Smooth muscle cell (in vitro differentiated cells): ENCODE measurements at regions not wholly inside any gene's neighbourhood (a gene's known extent, or its start where the extent isn't known, plus 50 kb on each side); places are given as distances from the start of the nearest gene placed in this dataset.
A peak's percentile ranks its signal among the peaks of the same experiment; 100 is the strongest.

Experiments
- DNase-seq: peaks from one replicate; lab custom pipeline; 2025; ENCODE audit not compliant: unreplicated experiment; lab: John Stamatoyannopoulos, UW
- H2AFZ ChIP-seq: fragments of 200-600 bp; sonication (generic); 2 replicates; pipeline ENCODE4 v1.6.0; 2016; ENCODE audit warnings: antibody characterized with exemption, low read depth, mild to moderate bottlenecking
- H3F3A ChIP-seq: fragments of 200-600 bp; sonication (generic); 2 replicates; pipeline ENCODE4 v1.6.0; 2017; ENCODE audit warnings: antibody characterized with exemption, low read depth
- H3K27ac ChIP-seq: fragments of 200-600 bp; sonication (generic); 2 replicates; pipeline ENCODE4 v1.5.1; 2016; ENCODE audit warnings: low read depth, mild to moderate bottlenecking
- H3K27me3 ChIP-seq: fragments of 200-600 bp; sonication (generic); 2 replicates; pipeline ENCODE4 v1.6.1; 2016; ENCODE audit warnings: low read depth, mild to moderate bottlenecking
- H3K36me3 ChIP-seq: fragments of 200-600 bp; sonication (generic); 2 replicates; pipeline ENCODE4 v1.5.1; 2016; ENCODE audit warnings: low read depth
- H3K4me1 ChIP-seq: fragments of 200-600 bp; sonication (generic); 2 replicates; pipeline ENCODE4 v1.5.1; 2016; ENCODE audit warnings: low read depth
- H3K4me2 ChIP-seq: fragments of 200-600 bp; sonication (generic); 2 replicates; pipeline ENCODE4 v1.6.0; 2016; ENCODE audit warnings: mild to moderate bottlenecking
- H3K4me3 ChIP-seq: fragments of 200-600 bp; sonication (generic); 2 replicates; pipeline ENCODE4 v1.5.1; 2016; ENCODE audit warnings: mild to moderate bottlenecking
- H3K79me2 ChIP-seq: fragments of 200-600 bp; sonication (generic); 2 replicates; pipeline ENCODE4 v1.6.0; 2016; ENCODE audit warnings: low read depth, mild to moderate bottlenecking
- H3K9ac ChIP-seq: fragments of 200-600 bp; sonication (generic); 2 replicates; pipeline ENCODE4 v1.6.0; 2016; ENCODE audit warnings: low read depth
- H3K9me3 ChIP-seq: fragments of 200-600 bp; sonication (generic); replicated peaks from 2 replicates; pipeline ENCODE4 v1.5.1; 2016; ENCODE audit warnings: low read depth
- H4K20me1 ChIP-seq: fragments of 200-600 bp; sonication (generic); 2 replicates; pipeline ENCODE4 v1.6.0; 2016; ENCODE audit warnings: low read depth
- WGBS: methylation state at CpG from one replicate; pipeline ENCODE4 v1.1.7; 2016; ENCODE audit warnings: low lambda C conversion rate; 5-methylcytosine and 5-hydroxymethylcytosine counted together
- TF ChIP-seq, protein P1 (sequence below): fragments of 200-600 bp; sonication (generic); IDR thresholded peaks from 2 replicates; pipeline ENCODE4 v1.5.1; 2017; ENCODE audit warnings: borderline replicate concordance, mild to moderate bottlenecking, antibody characterized with exemption; ENCODE audit not compliant: insufficient read depth, poor library complexity, severe bottlenecking

GRCh38 chr13:63299866-63300394 lies 1884.3 kb upstream of the PCDH20 start:
- no peaks in the 10 kb centered on the region for H3K9me3 ChIP-seq
- H3K27me3 ChIP-seq = no peaks in the 10 kb centered on the region
- no peak overlapping the region for H3K9ac ChIP-seq
- TF ChIP-seq, protein P1, sequence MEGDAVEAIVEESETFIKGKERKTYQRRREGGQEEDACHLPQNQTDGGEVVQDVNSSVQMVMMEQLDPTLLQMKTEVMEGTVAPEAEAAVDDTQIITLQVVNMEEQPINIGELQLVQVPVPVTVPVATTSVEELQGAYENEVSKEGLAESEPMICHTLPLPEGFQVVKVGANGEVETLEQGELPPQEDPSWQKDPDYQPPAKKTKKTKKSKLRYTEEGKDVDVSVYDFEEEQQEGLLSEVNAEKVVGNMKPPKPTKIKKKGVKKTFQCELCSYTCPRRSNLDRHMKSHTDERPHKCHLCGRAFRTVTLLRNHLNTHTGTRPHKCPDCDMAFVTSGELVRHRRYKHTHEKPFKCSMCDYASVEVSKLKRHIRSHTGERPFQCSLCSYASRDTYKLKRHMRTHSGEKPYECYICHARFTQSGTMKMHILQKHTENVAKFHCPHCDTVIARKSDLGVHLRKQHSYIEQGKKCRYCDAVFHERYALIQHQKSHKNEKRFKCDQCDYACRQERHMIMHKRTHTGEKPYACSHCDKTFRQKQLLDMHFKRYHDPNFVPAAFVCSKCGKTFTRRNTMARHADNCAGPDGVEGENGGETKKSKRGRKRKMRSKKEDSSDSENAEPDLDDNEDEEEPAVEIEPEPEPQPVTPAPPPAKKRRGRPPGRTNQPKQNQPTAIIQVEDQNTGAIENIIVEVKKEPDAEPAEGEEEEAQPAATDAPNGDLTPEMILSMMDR = no peak
- H3F3A ChIP-seq = no peaks in the 10 kb centered on the region
- no peak overlapping the region for H2AFZ ChIP-seq
- H3K27ac ChIP-seq = no peak overlapping the region
- no peaks in the 10 kb centered on the region for H3K79me2 ChIP-seq
- no peak overlapping the region for H3K4me2 ChIP-seq
- no peaks in the 10 kb centered on the region for H3K4me1 ChIP-seq
- no peaks in the 10 kb centered on the region for H3K36me3 ChIP-seq
- H4K20me1 ChIP-seq = no peaks in the 10 kb centered on the region
- H3K4me3 ChIP-seq = no peak overlapping the region
- 77% methylated on average over 3 of the region's 3 CpGs for WGBS
- DNase-seq = no peak

DNA sequence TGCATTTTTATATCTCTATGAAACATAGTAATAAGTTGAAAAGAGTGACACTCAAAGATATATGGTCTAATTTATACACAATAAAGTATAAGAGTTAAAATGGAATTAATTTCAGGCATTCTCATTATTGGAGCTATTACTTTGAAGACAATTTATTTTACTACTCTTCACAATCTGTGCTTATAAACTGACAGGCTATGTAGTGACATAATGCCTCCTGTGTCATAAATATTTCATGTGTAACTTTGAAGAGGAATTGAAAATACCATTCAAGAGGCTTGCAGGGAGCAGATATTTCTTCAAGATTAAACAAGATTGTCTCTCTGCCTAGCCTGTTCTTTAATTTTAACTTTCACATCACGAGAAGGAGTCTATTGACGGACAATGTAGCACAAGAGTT lies 1881.5 kb upstream of the PCDH20 start:
- no peak overlapping the region for H3K4me2 ChIP-seq
- no peak overlapping the region for H3K9ac ChIP-seq
- H3K27me3 ChIP-seq = no peaks in the 10 kb centered on the region

GRCh38 chr13:63291701-63292100 lies 1876.1 kb upstream of the PCDH20 start:
- no peaks in the 10 kb centered on the region for H3F3A ChIP-seq
- H3K79me2 ChIP-seq = no peaks in the 10 kb centered on the region
- H4K20me1 ChIP-seq = no peaks in the 10 kb centered on the region
- no peak overlapping the region for H3K9ac ChIP-seq
- no peaks in the 10 kb centered on the region for H3K9me3 ChIP-seq
- H3K36me3 ChIP-seq = no peaks in the 10 kb centered on the region
- no peak for DNase-seq
- TF ChIP-seq, protein P1 = no peak
- H2AFZ ChIP-seq = peak overlapping the region; percentile 30
- H3K4me3 ChIP-seq = no peak overlapping the region
- H3K27me3 ChIP-seq = no peaks in the 10 kb centered on the region
- no peak overlapping the region for H3K27ac ChIP-seq
- no peaks in the 10 kb centered on the region for H3K4me1 ChIP-seq
- 80% methylated on average over 5 of the region's 5 CpGs for WGBS
- H3K4me2 ChIP-seq = no peak overlapping the region

More for the DNA sequence above, 1881.5 kb upstream of the PCDH20 start:
- no peaks in the 10 kb centered on the region for H3K36me3 ChIP-seq
- H3K79me2 ChIP-seq = no peaks in the 10 kb centered on the region
- no peaks in the 10 kb centered on the region for H3F3A ChIP-seq
- no peak overlapping the region for H3K4me3 ChIP-seq
- no peak for DNase-seq
- H3K4me1 ChIP-seq = no peaks in the 10 kb centered on the region
- H4K20me1 ChIP-seq = no peaks in the 10 kb centered on the region
- H2AFZ ChIP-seq = no peak overlapping the region
- TF ChIP-seq, protein P1 = no peak
- WGBS = 94% methylated on average over 2 of the region's 2 CpGs
- H3K27ac ChIP-seq = no peak overlapping the region
- H3K9me3 ChIP-seq = no peaks in the 10 kb centered on the region

- no peaks in the 10 kb centered on the region for H3K79me2 ChIP-seq
- no peak overlapping the region for H3K9ac ChIP-seq
- H2AFZ ChIP-seq = no peak overlapping the region
- no peak overlapping the region for H3K27ac ChIP-seq
- H3K4me3 ChIP-seq = no peak overlapping the region
- H3K36me3 ChIP-seq = no peaks in the 10 kb centered on the region
- no peak overlapping the region for H3K4me2 ChIP-seq
- H3F3A ChIP-seq = no peaks in the 10 kb centered on the region
- 86% methylated on average over 2 of the region's 2 CpGs for WGBS
- H3K4me1 ChIP-seq = no peaks in the 10 kb centered on the region
- no peaks in the 10 kb centered on the region for H3K27me3 ChIP-seq
- H3K9me3 ChIP-seq = peaks cover 4% of the 10 kb centered on the region
- TF ChIP-seq, protein P1 = no peak
- no peak for DNase-seq
- no peaks in the 10 kb centered on the region for H4K20me1 ChIP-seq
These were observed 1872.9 kb upstream of the PCDH20 start for GRCh38 chr13:63288576-63288975.
